ENCODE measurements at regions not wholly inside any gene's neighbourhood (a gene's known extent, or its start where the extent isn't known, plus 50 kb on each side); places are given as distances from the start of the nearest gene placed in this dataset.
"Not testable (repeated sequence)": the region's sequence is repeated elsewhere in the genome, so short reads cannot be mapped to it uniquely, and the experiment has no call there.

GRCh38 chr1:90313778-90314177 is 318.9 kb downstream of the ZNF326 start:
- no peak overlapping the region for H3K27ac Mint-ChIP-seq
- H3K27me3 Mint-ChIP-seq (ENCODE audit: low read depth in 3 of 3), result peaks cover 0 to 7% (median 0%) of the 10 kb centered on the region in 3 donors
- no peaks in the 10 kb centered on the region for H3K4me1 Mint-ChIP-seq
- no peaks in the 10 kb centered on the region for H3K36me3 Mint-ChIP-seq
- peaks cover 0 to 3% (median 0%) of the 10 kb centered on the region in 6 donors for H3K9me3 Mint-ChIP-seq
- no peak for DNase-seq
- no peak overlapping the region for H3K4me3 Mint-ChIP-seq

GRCh38 chr1:90309806-90310205 is 314.9 kb downstream of the ZNF326 start:
- Mint-ChIP-seq H3K27me3 (ENCODE audit: low read depth in 3 of 3) (peaks cover 0 to 4% (median 2%) of the 10 kb centered on the region in 3 donors), H3K36me3 (no peaks in the 10 kb centered on the region), H3K4me1 (no peaks in the 10 kb centered on the region), H3K27ac (no peak overlapping the region), H3K9me3 (peaks cover 0 to 7% (median 3%) of the 10 kb centered on the region in 6 donors), H3K4me3 (no peak overlapping the region)
- DNase-seq, result no peak

- Mint-ChIP-seq H3K4me3 (no peak overlapping the region), H3K36me3 (no peaks in the 10 kb centered on the region), H3K4me1 (no peaks in the 10 kb centered on the region), H3K9me3 (peaks cover 0 to 8% (median 1%) of the 10 kb centered on the region in 6 donors), H3K27ac (no peak overlapping the region), H3K27me3 (ENCODE audit: low read depth in 3 of 3) (peaks cover 0 to 7% (median 2%) of the 10 kb centered on the region in 3 donors)
- no peak for DNase-seq
Observed at GRCh38 chr1:90308421-90308820, 313.5 kb downstream of the ZNF326 start.

GRCh38 chr1:90305577-90305976 is 310.7 kb downstream of the ZNF326 start:
- no peak overlapping the region for H3K4me3 Mint-ChIP-seq

GRCh38 chr1:90296327-90296726 is 301.4 kb downstream of the ZNF326 start:
- Mint-ChIP-seq H3K9me3 (peaks cover 0 to 4% (median under 1%) of the 10 kb centered on the region in 6 donors), H3K4me3 (no peak overlapping the region), H3K36me3 (no peaks in the 10 kb centered on the region)

More at GRCh38 chr1:90305577-90305976, 310.7 kb downstream of the ZNF326 start:
- no peak for DNase-seq
- H3K9me3 Mint-ChIP-seq, result peaks cover 0 to 9% (median 3%) of the 10 kb centered on the region in 6 donors
- H3K27me3 Mint-ChIP-seq (ENCODE audit: low read depth in 3 of 3), result peaks cover 0 to 7% (median 0%) of the 10 kb centered on the region in 3 donors
- H3K4me1 Mint-ChIP-seq, result no peaks in the 10 kb centered on the region
- H3K36me3 Mint-ChIP-seq, result no peaks in the 10 kb centered on the region
- no peak overlapping the region for H3K27ac Mint-ChIP-seq

GRCh38 chr1:90295534-90295933 is 300.6 kb downstream of the ZNF326 start:
- no peak for DNase-seq
- no peak overlapping the region for H3K4me3 Mint-ChIP-seq
- no peak overlapping the region for H3K27ac Mint-ChIP-seq
- no peaks in the 10 kb centered on the region for H3K36me3 Mint-ChIP-seq
- H3K4me1 Mint-ChIP-seq, result no peaks in the 10 kb centered on the region
- peaks cover 0 to 3% (median 0%) of the 10 kb centered on the region in 3 donors for H3K27me3 Mint-ChIP-seq (ENCODE audit: low read depth in 3 of 3)
- H3K9me3 Mint-ChIP-seq, result peaks cover 0 to 2% (median under 1%) of the 10 kb centered on the region in 6 donors

More at GRCh38 chr1:90296327-90296726, 301.4 kb downstream of the ZNF326 start:
- Mint-ChIP-seq H3K27me3 (ENCODE audit: low read depth in 3 of 3) (peaks cover 0 to 3% (median 0%) of the 10 kb centered on the region in 3 donors), H3K27ac (no peak overlapping the region), H3K4me1 (no peaks in the 10 kb centered on the region)
- DNase-seq, result no peak

GRCh38 chr1:90291431-90292216 is 296.7 kb downstream of the ZNF326 start:
- peaks cover 0 to 4% (median 0%) of the 10 kb centered on the region in 6 donors for H3K9me3 Mint-ChIP-seq
- no peaks in the 10 kb centered on the region for H3K36me3 Mint-ChIP-seq
- DNase-seq, result no peak
- H3K27me3 Mint-ChIP-seq (ENCODE audit: low read depth in 3 of 3), result peaks cover 0 to 3% (median 0%) of the 10 kb centered on the region in 3 donors
- H3K4me3 Mint-ChIP-seq, result no peak overlapping the region
- H3K27ac Mint-ChIP-seq, result no peak overlapping the region
- H3K4me1 Mint-ChIP-seq, result no peaks in the 10 kb centered on the region

GRCh38 chr1:90282811-90283210 is 287.9 kb downstream of the ZNF326 start:
- Mint-ChIP-seq H3K4me3 (no peak overlapping the region), H3K4me1 (no peaks in the 10 kb centered on the region), H3K27me3 (ENCODE audit: low read depth in 3 of 3) (peaks cover 0 to 4% (median 0%) of the 10 kb centered on the region in 3 donors), H3K27ac (no peak overlapping the region), H3K36me3 (no peaks in the 10 kb centered on the region), H3K9me3 (peaks cover 0 to 2% (median 0%) of the 10 kb centered on the region in 6 donors)
- DNase-seq, result no peak

GRCh38 chr1:90281886-90282285 is 287.0 kb downstream of the ZNF326 start:
- H3K4me3 Mint-ChIP-seq; H3K4me1 Mint-ChIP-seq; H3K27ac Mint-ChIP-seq; H3K36me3 Mint-ChIP-seq; H3K27me3 Mint-ChIP-seq (ENCODE audit: low read depth in 3 of 3); DNase-seq; H3K9me3 Mint-ChIP-seq: not testable (repeated sequence)

- no peak for DNase-seq
- Mint-ChIP-seq H3K27me3 (ENCODE audit: low read depth in 3 of 3) (peaks cover 0 to 5% (median 4%) of the 10 kb centered on the region in 3 donors), H3K36me3 (no peaks in the 10 kb centered on the region), H3K27ac (no peak overlapping the region), H3K4me1 (no peaks in the 10 kb centered on the region), H3K9me3 (peaks cover 0 to 3% (median 0%) of the 10 kb centered on the region in 6 donors), H3K4me3 (no peak overlapping the region)
Observed at GRCh38 chr1:90277270-90277669, 282.4 kb downstream of the ZNF326 start.

- DNase-seq, result no peak
- Mint-ChIP-seq H3K27ac (no peak overlapping the region), H3K4me3 (no peak overlapping the region), H3K9me3 (peaks cover 0 to 5% (median 0%) of the 10 kb centered on the region in 6 donors), H3K36me3 (no peaks in the 10 kb centered on the region), H3K4me1 (no peaks in the 10 kb centered on the region), H3K27me3 (ENCODE audit: low read depth in 3 of 3) (peaks cover 0 to 5% (median 4%) of the 10 kb centered on the region in 3 donors)
Observed at GRCh38 chr1:90274376-90274775, 279.5 kb downstream of the ZNF326 start.

- Mint-ChIP-seq H3K27ac (no peak overlapping the region), H3K4me1 (no peaks in the 10 kb centered on the region), H3K4me3 (no peak overlapping the region), H3K9me3 (peaks cover 0 to 5% (median 0%) of the 10 kb centered on the region in 6 donors), H3K36me3 (no peaks in the 10 kb centered on the region), H3K27me3 (ENCODE audit: low read depth in 3 of 3) (peaks cover 0 to 5% (median 0%) of the 10 kb centered on the region in 3 donors)
- DNase-seq, result no peak
Observed at GRCh38 chr1:90273241-90273774, 278.4 kb downstream of the ZNF326 start.

GRCh38 chr1:90262791-90263190 is 267.9 kb downstream of the ZNF326 start:
- no peak for DNase-seq
- Mint-ChIP-seq H3K36me3 (no peaks in the 10 kb centered on the region), H3K4me3 (no peak overlapping the region), H3K4me1 (no peaks in the 10 kb centered on the region), H3K27me3 (ENCODE audit: low read depth in 3 of 3) (peaks cover 0 to 3% (median 2%) of the 10 kb centered on the region in 3 donors), H3K9me3 (peaks cover 0 to 4% (median under 1%) of the 10 kb centered on the region in 6 donors), H3K27ac (no peak overlapping the region)

- H3K27me3 Mint-ChIP-seq (ENCODE audit: low read depth in 3 of 3), result peaks cover 0 to 3% (median 2%) of the 10 kb centered on the region in 3 donors
- no peaks in the 10 kb centered on the region for H3K36me3 Mint-ChIP-seq
- H3K27ac Mint-ChIP-seq, result no peak overlapping the region
- no peaks in the 10 kb centered on the region for H3K4me1 Mint-ChIP-seq
- H3K4me3 Mint-ChIP-seq, result no peak overlapping the region
- DNase-seq, result no peak
- peaks cover 0 to 4% (median under 1%) of the 10 kb centered on the region in 6 donors for H3K9me3 Mint-ChIP-seq
Observed at GRCh38 chr1:90262286-90262685, 267.4 kb downstream of the ZNF326 start.
